Caco-2 (cell line): ENCODE measurements at regions not wholly inside any gene's neighbourhood (a gene's known extent, or its start where the extent isn't known, plus 50 kb on each side); places are given as distances from the start of the nearest gene placed in this dataset.

Experiments used
- BruUV-seq: library from RNA; stranded (reverse); fragments of 400-500 nt; replicated peaks from 2 replicates; lab custom pipeline; 2021; lab: Mats Ljungman, UMichigan
- CTCF ChIA-PET: fragments of 300-600 bp; sonication (Branson Sonifier 250); formaldehyde crosslinking; loops from one replicate; lab custom pipeline; 2022; ENCODE audit warnings: antibody characterized with exemption; lab: Charles Lee
- POLR2A ChIA-PET: fragments of 300-600 bp; sonication (Branson Sonifier 250); formaldehyde crosslinking; loops from one replicate; lab custom pipeline; 2022; ENCODE audit warnings: antibody characterized with exemption; lab: Charles Lee
- DNase-seq, 2 experiments: peaks; one replicate each; pipeline versions ENCODE4 v3.0.0 to v3.0.0-alpha.2; 2020 to 2022
- H3K27me3 ChIP-seq: replicated peaks from 2 replicates; pipeline ENCODE4 v1.6.0; 2011; ENCODE audit warnings: low read length; ENCODE audit not compliant: control insufficient read depth, insufficient read depth
- H3K36me3 ChIP-seq: 2 replicates; pipeline ENCODE4 v1.5.1; 2011; ENCODE audit warnings: low read length; ENCODE audit not compliant: control insufficient read depth, insufficient read depth
- H3K4me1 ChIP-seq: fragments of 250-450 bp; sonication (Bioruptor Pico); 2 replicates; pipeline ENCODE4 v1.5.1; 2020; ENCODE audit warnings: mild to moderate bottlenecking
- H3K4me3 ChIP-seq: 2 replicates; pipeline ENCODE4 v1.5.1; 2011; ENCODE audit warnings: low read depth, mild to moderate bottlenecking, control low read depth, low read length
- H3K9me3 ChIP-seq: fragments of 250-450 bp; sonication (Bioruptor Pico); 2 replicates; pipeline ENCODE4 v1.5.1; 2020; ENCODE audit warnings: mild to moderate bottlenecking, moderate library complexity
- H3K27ac Mint-ChIP-seq: one replicate; pipeline ENCODE4 v1.8.0; 2022; ENCODE audit warnings: mixed read lengths; ENCODE audit not compliant: unreplicated experiment
- H3K27me3 Mint-ChIP-seq: one replicate; pipeline ENCODE4 v1.8.0; 2022; ENCODE audit warnings: mixed read lengths; ENCODE audit not compliant: insufficient read depth, unreplicated experiment
- H3K36me3 Mint-ChIP-seq: one replicate; pipeline ENCODE4 v1.8.0; 2022; ENCODE audit warnings: mild to moderate bottlenecking, mixed read lengths; ENCODE audit not compliant: insufficient read depth, unreplicated experiment
- H3K4me1 Mint-ChIP-seq: one replicate; pipeline ENCODE4 v1.8.0; 2022; ENCODE audit warnings: low read depth, mixed read lengths; ENCODE audit not compliant: unreplicated experiment
- H3K4me3 Mint-ChIP-seq: one replicate; pipeline ENCODE4 v1.8.0; 2022; ENCODE audit warnings: mild to moderate bottlenecking, moderate library complexity, mixed read lengths; ENCODE audit not compliant: unreplicated experiment
- H3K9me3 Mint-ChIP-seq: one replicate; pipeline ENCODE4 v1.8.0; 2022; ENCODE audit warnings: mixed read lengths; ENCODE audit not compliant: unreplicated experiment
- intact Hi-C: fragments of 100-400 bp; cut with micrococcal nuclease; formaldehyde crosslinking; loops from one replicate; pipeline ENCODE4 v1.10.0; 2022; ENCODE audit not compliant: unreplicated experiment
- TF ChIP-seq, protein P1 (sequence below), 2 experiments: fragments of 200-600 bp in 1 of 2; IDR thresholded peaks; 1 replicate in 1 of 2; 2 replicates in 1 of 2; pipeline versions ENCODE4 v1.5.1 to v1.8.0; 2011 to 2022; ENCODE audit warnings: antibody characterized with exemption in 1 of 2, control low read depth in 1 of 2, inconsistent platforms in 1 of 2, low read depth in 1 of 2, low read length in 1 of 2, mild to moderate bottlenecking in 1 of 2, moderate library complexity in 1 of 2; ENCODE audit not compliant: insufficient read depth in 1 of 2, severe bottlenecking in 1 of 2, unreplicated experiment in 1 of 2

- TF ChIP-seq, protein P1, sequence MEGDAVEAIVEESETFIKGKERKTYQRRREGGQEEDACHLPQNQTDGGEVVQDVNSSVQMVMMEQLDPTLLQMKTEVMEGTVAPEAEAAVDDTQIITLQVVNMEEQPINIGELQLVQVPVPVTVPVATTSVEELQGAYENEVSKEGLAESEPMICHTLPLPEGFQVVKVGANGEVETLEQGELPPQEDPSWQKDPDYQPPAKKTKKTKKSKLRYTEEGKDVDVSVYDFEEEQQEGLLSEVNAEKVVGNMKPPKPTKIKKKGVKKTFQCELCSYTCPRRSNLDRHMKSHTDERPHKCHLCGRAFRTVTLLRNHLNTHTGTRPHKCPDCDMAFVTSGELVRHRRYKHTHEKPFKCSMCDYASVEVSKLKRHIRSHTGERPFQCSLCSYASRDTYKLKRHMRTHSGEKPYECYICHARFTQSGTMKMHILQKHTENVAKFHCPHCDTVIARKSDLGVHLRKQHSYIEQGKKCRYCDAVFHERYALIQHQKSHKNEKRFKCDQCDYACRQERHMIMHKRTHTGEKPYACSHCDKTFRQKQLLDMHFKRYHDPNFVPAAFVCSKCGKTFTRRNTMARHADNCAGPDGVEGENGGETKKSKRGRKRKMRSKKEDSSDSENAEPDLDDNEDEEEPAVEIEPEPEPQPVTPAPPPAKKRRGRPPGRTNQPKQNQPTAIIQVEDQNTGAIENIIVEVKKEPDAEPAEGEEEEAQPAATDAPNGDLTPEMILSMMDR (IDR thresholded peaks at IDR 0.05; ENCODE audit: insufficient read depth in 1 of 2, low read depth in 1 of 2, low read length in 1 of 2, severe bottlenecking in 1 of 2, unreplicated experiment in 1 of 2), result no peak
- BruUV-seq, result no TSS peak
- Histone ChIP-seq H3K27me3 (no peaks in the 10 kb centered on the region), H3K9me3 (no peaks in the 10 kb centered on the region), H3K4me1 (no peaks in the 10 kb centered on the region), H3K36me3 (no peaks in the 10 kb centered on the region), H3K4me3 (no peak overlapping the region)
- Mint-ChIP-seq H3K27me3 (peaks cover 8% of the 10 kb centered on the region), H3K9me3 (no peaks in the 10 kb centered on the region), H3K4me1 (no peaks in the 10 kb centered on the region), H3K4me3 (no peak overlapping the region), H3K36me3 (no peaks in the 10 kb centered on the region), H3K27ac (no peak overlapping the region)
- CTCF ChIA-PET, result interaction anchor here (0.6 to 1.5 kb wide), 21 partner anchors 8 to 1998 kb away, joined by 3 to 11 read pairs (median 4); partner anchors contain the start of gene CLINT1
- no peak for DNase-seq
- intact Hi-C loops, result no loop called here
- POLR2A ChIA-PET, result no interaction called here
Observed at GRCh38 chr5:158074597-158074991, 215.6 kb upstream of the CLINT1 start.

- no peaks in the 10 kb centered on the region for H3K36me3 ChIP-seq
- H3K27me3 ChIP-seq, result no peaks in the 10 kb centered on the region
- intact Hi-C loops, result no loop called here
- H3K36me3 Mint-ChIP-seq, result no peaks in the 10 kb centered on the region
- H3K27me3 Mint-ChIP-seq, result peaks cover 2% of the 10 kb centered on the region
- H3K9me3 Mint-ChIP-seq, result peaks cover 9% of the 10 kb centered on the region
- no peaks in the 10 kb centered on the region for H3K9me3 ChIP-seq
- H3K4me3 ChIP-seq, result no peak overlapping the region
- no TSS peak for BruUV-seq
- TF ChIP-seq, protein P1 (IDR thresholded peaks at IDR 0.05; ENCODE audit: insufficient read depth in 1 of 2, low read depth in 1 of 2, low read length in 1 of 2, severe bottlenecking in 1 of 2, unreplicated experiment in 1 of 2), result no peak
- POLR2A ChIA-PET, result no interaction called here
- H3K4me3 Mint-ChIP-seq, result no peak overlapping the region
- H3K27ac Mint-ChIP-seq, result no peak overlapping the region
- H3K4me1 ChIP-seq, result no peaks in the 10 kb centered on the region
- CTCF ChIA-PET, result no interaction called here
- no peak for DNase-seq
- H3K4me1 Mint-ChIP-seq, result peaks cover 12% of the 10 kb centered on the region
Observed at GRCh38 chr5:158070859-158071258, 211.9 kb upstream of the CLINT1 start.

- no peak for DNase-seq
- Mint-ChIP-seq H3K4me1 (peaks cover 12% of the 10 kb centered on the region), H3K36me3 (no peaks in the 10 kb centered on the region), H3K27me3 (peaks cover 2% of the 10 kb centered on the region), H3K4me3 (no peak overlapping the region), H3K9me3 (peaks cover 9% of the 10 kb centered on the region), H3K27ac (no peak overlapping the region)
- Histone ChIP-seq H3K4me3 (no peak overlapping the region), H3K27me3 (no peaks in the 10 kb centered on the region), H3K9me3 (no peaks in the 10 kb centered on the region), H3K36me3 (no peaks in the 10 kb centered on the region), H3K4me1 (no peaks in the 10 kb centered on the region)
- intact Hi-C loops, result no loop called here
- POLR2A ChIA-PET, result no interaction called here
- TF ChIP-seq, protein P1 (IDR thresholded peaks at IDR 0.05; ENCODE audit: insufficient read depth in 1 of 2, low read depth in 1 of 2, low read length in 1 of 2, severe bottlenecking in 1 of 2, unreplicated experiment in 1 of 2), result no peak
- CTCF ChIA-PET, result no interaction called here
- no TSS peak for BruUV-seq
Observed at GRCh38 chr5:158069838-158070237, 210.9 kb upstream of the CLINT1 start.
